Progenitor cell of endocrine pancreas (in vitro differentiated cells): ENCODE measurements at regions not wholly inside any gene's neighbourhood (a gene's known extent, or its start where the extent isn't known, plus 50 kb on each side); places are given as distances from the start of the nearest gene placed in this dataset.
"Not testable (repeated sequence)": the region's sequence is repeated elsewhere in the genome, so short reads cannot be mapped to it uniquely, and the experiment has no call there.

Experiments
- DNase-seq: peaks from one replicate; pipeline ENCODE4 v3.0.0; 2021; ENCODE audit warnings: low spot score; ENCODE audit not compliant: unreplicated experiment
- H3K27ac Mint-ChIP-seq: 2 replicates; pipeline ENCODE4 v1.8.0; 2021; ENCODE audit warnings: mild to moderate bottlenecking, moderate library complexity, mixed read lengths
- H3K27me3 Mint-ChIP-seq: 2 replicates; pipeline ENCODE4 v1.8.0; 2021; ENCODE audit warnings: mixed read lengths
- H3K36me3 Mint-ChIP-seq: 2 replicates; pipeline ENCODE4 v1.8.0; 2022; ENCODE audit warnings: mixed read lengths; ENCODE audit not compliant: insufficient read depth
- H3K4me1 Mint-ChIP-seq: 2 replicates; pipeline ENCODE4 v1.8.0; 2021; ENCODE audit warnings: low read depth, mixed read lengths
- H3K4me3 Mint-ChIP-seq: 2 replicates; pipeline ENCODE4 v1.8.0; 2021; ENCODE audit warnings: low read depth, mild to moderate bottlenecking, moderate library complexity, mixed read lengths
- H3K9me3 Mint-ChIP-seq: 2 replicates; pipeline ENCODE4 v1.8.0; 2021; ENCODE audit warnings: low read depth, mixed read lengths
- CTCF ChIP-seq: fragments of 200-600 bp; sonication (generic); IDR thresholded peaks from one replicate; pipeline ENCODE4 v1.5.0; 2021; ENCODE audit warnings: antibody characterized with exemption, mild to moderate bottlenecking; ENCODE audit not compliant: unreplicated experiment

GRCh38 chr3:166688665-166689064, 691.4 kb downstream of the ZBBX start:
- TF ChIP-seq CTCF: no peak
- Mint-ChIP-seq H3K27me3 (no peaks in the 10 kb centered on the region), H3K36me3 (no peaks in the 10 kb centered on the region), H3K9me3 (no peaks in the 10 kb centered on the region), H3K27ac (no peak overlapping the region), H3K4me1 (peaks cover 4% of the 10 kb centered on the region), H3K4me3 (no peak overlapping the region)
- no peak for DNase-seq

DNA sequence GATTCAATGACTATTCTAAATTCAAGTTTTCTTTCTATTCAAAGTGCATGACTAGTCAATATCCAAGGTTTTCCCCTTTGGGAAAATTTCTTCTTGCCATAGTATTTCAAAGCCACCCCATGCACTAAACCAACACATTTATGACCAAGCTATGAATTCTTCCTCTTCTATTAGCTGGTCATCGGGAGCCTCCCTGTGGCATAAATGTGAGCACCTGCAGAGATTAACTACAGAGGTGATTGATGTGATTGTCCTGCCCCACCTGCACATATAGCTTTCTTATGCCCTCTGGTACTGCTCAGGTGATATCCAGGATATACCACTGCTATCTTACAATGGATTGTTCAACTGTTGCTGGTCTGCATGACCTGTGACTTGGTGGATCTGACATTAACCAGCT, 694.9 kb downstream of the ZBBX start:
- no peak for DNase-seq
- peaks cover 4% of the 10 kb centered on the region for H3K9me3 Mint-ChIP-seq
- H3K27me3 Mint-ChIP-seq: no peaks in the 10 kb centered on the region
- no peak for TF ChIP-seq CTCF
- H3K4me1 Mint-ChIP-seq: peaks cover 20% of the 10 kb centered on the region
- H3K36me3 Mint-ChIP-seq: no peaks in the 10 kb centered on the region
- H3K4me3 Mint-ChIP-seq: no peak overlapping the region
- H3K27ac Mint-ChIP-seq: no peak overlapping the region

GRCh38 chr3:166684077-166684476, 696.0 kb downstream of the ZBBX start:
- H3K36me3 Mint-ChIP-seq, H3K27me3 Mint-ChIP-seq, H3K27ac Mint-ChIP-seq, H3K4me3 Mint-ChIP-seq, DNase-seq, H3K9me3 Mint-ChIP-seq: not testable (repeated sequence)
- peaks cover 26% of the 10 kb centered on the region for H3K4me1 Mint-ChIP-seq

GRCh38 chr3:166669781-166670180, 710.3 kb downstream of the ZBBX start:
- Mint-ChIP-seq H3K27me3 (no peaks in the 10 kb centered on the region), H3K4me1 (no peaks in the 10 kb centered on the region), H3K9me3 (no peaks in the 10 kb centered on the region), H3K36me3 (no peaks in the 10 kb centered on the region), H3K4me3 (no peak overlapping the region), H3K27ac (no peak overlapping the region)
- no peak for DNase-seq
- TF ChIP-seq CTCF: no peak

DNA sequence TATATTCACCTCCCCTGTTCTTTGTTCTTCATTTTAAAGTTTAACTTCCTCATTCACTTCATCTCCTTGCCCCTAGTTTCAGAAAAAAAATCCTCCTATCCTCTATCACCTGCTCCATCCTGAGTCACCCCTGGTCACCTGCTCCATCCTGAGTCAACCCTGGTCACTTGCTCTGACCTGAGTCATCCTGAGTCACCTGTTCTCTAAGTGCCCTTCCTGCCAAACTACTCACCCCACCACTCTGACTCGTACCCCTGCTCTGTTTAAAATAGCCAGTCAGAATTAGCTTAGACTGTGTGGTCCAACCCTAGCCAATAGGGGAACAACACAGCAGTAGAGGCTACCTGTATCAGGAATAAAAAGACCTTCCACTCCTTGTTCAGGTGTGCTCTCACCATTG, 716.9 kb downstream of the ZBBX start:
- H3K27ac Mint-ChIP-seq: no peak overlapping the region
- H3K4me1 Mint-ChIP-seq: no peaks in the 10 kb centered on the region
- H3K36me3 Mint-ChIP-seq: no peaks in the 10 kb centered on the region
- no peak for DNase-seq
- no peaks in the 10 kb centered on the region for H3K27me3 Mint-ChIP-seq
- H3K9me3 Mint-ChIP-seq: peaks cover 33% of the 10 kb centered on the region
- H3K4me3 Mint-ChIP-seq: no peak overlapping the region
- no peak for TF ChIP-seq CTCF

GRCh38 chr3:166661621-166662020, 718.5 kb downstream of the ZBBX start:
- TF ChIP-seq CTCF: no peak
- no peak for DNase-seq
- Mint-ChIP-seq H3K9me3 (peaks cover 37% of the 10 kb centered on the region), H3K4me3 (no peak overlapping the region), H3K27ac (no peak overlapping the region), H3K27me3 (no peaks in the 10 kb centered on the region), H3K36me3 (no peaks in the 10 kb centered on the region), H3K4me1 (no peaks in the 10 kb centered on the region)
